Smooth muscle cell (in vitro differentiated cells): ENCODE measurements at regions not wholly inside any gene's neighbourhood (a gene's known extent, or its start where the extent isn't known, plus 50 kb on each side); places are given as distances from the start of the nearest gene placed in this dataset.

Experiments used
- DNase-seq: peaks from one replicate; lab custom pipeline; 2025; ENCODE audit not compliant: unreplicated experiment; lab: John Stamatoyannopoulos, UW
- H2AFZ ChIP-seq: fragments of 200-600 bp; sonication (generic); 2 replicates; pipeline ENCODE4 v1.6.0; 2016; ENCODE audit warnings: antibody characterized with exemption, low read depth, mild to moderate bottlenecking
- H3F3A ChIP-seq: fragments of 200-600 bp; sonication (generic); 2 replicates; pipeline ENCODE4 v1.6.0; 2017; ENCODE audit warnings: antibody characterized with exemption, low read depth
- H3K27ac ChIP-seq: fragments of 200-600 bp; sonication (generic); 2 replicates; pipeline ENCODE4 v1.5.1; 2016; ENCODE audit warnings: low read depth, mild to moderate bottlenecking
- H3K27me3 ChIP-seq: fragments of 200-600 bp; sonication (generic); 2 replicates; pipeline ENCODE4 v1.6.1; 2016; ENCODE audit warnings: low read depth, mild to moderate bottlenecking
- H3K36me3 ChIP-seq: fragments of 200-600 bp; sonication (generic); 2 replicates; pipeline ENCODE4 v1.5.1; 2016; ENCODE audit warnings: low read depth
- H3K4me1 ChIP-seq: fragments of 200-600 bp; sonication (generic); 2 replicates; pipeline ENCODE4 v1.5.1; 2016; ENCODE audit warnings: low read depth
- H3K4me2 ChIP-seq: fragments of 200-600 bp; sonication (generic); 2 replicates; pipeline ENCODE4 v1.6.0; 2016; ENCODE audit warnings: mild to moderate bottlenecking
- H3K4me3 ChIP-seq: fragments of 200-600 bp; sonication (generic); 2 replicates; pipeline ENCODE4 v1.5.1; 2016; ENCODE audit warnings: mild to moderate bottlenecking
- H3K79me2 ChIP-seq: fragments of 200-600 bp; sonication (generic); 2 replicates; pipeline ENCODE4 v1.6.0; 2016; ENCODE audit warnings: low read depth, mild to moderate bottlenecking
- H3K9ac ChIP-seq: fragments of 200-600 bp; sonication (generic); 2 replicates; pipeline ENCODE4 v1.6.0; 2016; ENCODE audit warnings: low read depth
- H3K9me3 ChIP-seq: fragments of 200-600 bp; sonication (generic); replicated peaks from 2 replicates; pipeline ENCODE4 v1.5.1; 2016; ENCODE audit warnings: low read depth
- H4K20me1 ChIP-seq: fragments of 200-600 bp; sonication (generic); 2 replicates; pipeline ENCODE4 v1.6.0; 2016; ENCODE audit warnings: low read depth
- WGBS: methylation state at CpG from one replicate; pipeline ENCODE4 v1.1.7; 2016; ENCODE audit warnings: low lambda C conversion rate; 5-methylcytosine and 5-hydroxymethylcytosine counted together
- TF ChIP-seq, protein P1 (sequence below): fragments of 200-600 bp; sonication (generic); IDR thresholded peaks from 2 replicates; pipeline ENCODE4 v1.5.1; 2017; ENCODE audit warnings: borderline replicate concordance, mild to moderate bottlenecking, antibody characterized with exemption; ENCODE audit not compliant: insufficient read depth, poor library complexity, severe bottlenecking

GRCh38 chr2:121133551-121134319 is 151.3 kb downstream of the TFCP2L1 start:
- Histone ChIP-seq H3F3A (no peaks in the 10 kb centered on the region), H3K27ac (no peak overlapping the region), H3K4me3 (no peak overlapping the region), H3K27me3 (peaks cover 4% of the 10 kb centered on the region), H4K20me1 (no peaks in the 10 kb centered on the region), H3K9ac (no peak overlapping the region), H3K9me3 (no peaks in the 10 kb centered on the region), H3K4me1 (no peaks in the 10 kb centered on the region), H3K79me2 (no peaks in the 10 kb centered on the region), H2AFZ (no peak overlapping the region), H3K4me2 (no peak overlapping the region), H3K36me3 (no peaks in the 10 kb centered on the region)
- 87% methylated on average over 13 of the region's 13 CpGs for WGBS
- TF ChIP-seq, protein P1, sequence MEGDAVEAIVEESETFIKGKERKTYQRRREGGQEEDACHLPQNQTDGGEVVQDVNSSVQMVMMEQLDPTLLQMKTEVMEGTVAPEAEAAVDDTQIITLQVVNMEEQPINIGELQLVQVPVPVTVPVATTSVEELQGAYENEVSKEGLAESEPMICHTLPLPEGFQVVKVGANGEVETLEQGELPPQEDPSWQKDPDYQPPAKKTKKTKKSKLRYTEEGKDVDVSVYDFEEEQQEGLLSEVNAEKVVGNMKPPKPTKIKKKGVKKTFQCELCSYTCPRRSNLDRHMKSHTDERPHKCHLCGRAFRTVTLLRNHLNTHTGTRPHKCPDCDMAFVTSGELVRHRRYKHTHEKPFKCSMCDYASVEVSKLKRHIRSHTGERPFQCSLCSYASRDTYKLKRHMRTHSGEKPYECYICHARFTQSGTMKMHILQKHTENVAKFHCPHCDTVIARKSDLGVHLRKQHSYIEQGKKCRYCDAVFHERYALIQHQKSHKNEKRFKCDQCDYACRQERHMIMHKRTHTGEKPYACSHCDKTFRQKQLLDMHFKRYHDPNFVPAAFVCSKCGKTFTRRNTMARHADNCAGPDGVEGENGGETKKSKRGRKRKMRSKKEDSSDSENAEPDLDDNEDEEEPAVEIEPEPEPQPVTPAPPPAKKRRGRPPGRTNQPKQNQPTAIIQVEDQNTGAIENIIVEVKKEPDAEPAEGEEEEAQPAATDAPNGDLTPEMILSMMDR = no peak
- DNase-seq = no peak

GRCh38 chr2:121134728-121135127 is 150.3 kb downstream of the TFCP2L1 start:
- Histone ChIP-seq H3F3A (no peaks in the 10 kb centered on the region), H3K9ac (no peak overlapping the region), H3K4me3 (no peak overlapping the region), H3K36me3 (no peaks in the 10 kb centered on the region), H3K4me1 (no peaks in the 10 kb centered on the region), H3K79me2 (no peaks in the 10 kb centered on the region), H3K27me3 (peaks cover 4% of the 10 kb centered on the region), H3K9me3 (no peaks in the 10 kb centered on the region), H3K4me2 (no peak overlapping the region), H2AFZ (no peak overlapping the region), H4K20me1 (no peaks in the 10 kb centered on the region), H3K27ac (no peak overlapping the region)
- 71% methylated on average over 8 of the region's 8 CpGs for WGBS
- TF ChIP-seq, protein P1 = no peak
- DNase-seq = no peak

DNA sequence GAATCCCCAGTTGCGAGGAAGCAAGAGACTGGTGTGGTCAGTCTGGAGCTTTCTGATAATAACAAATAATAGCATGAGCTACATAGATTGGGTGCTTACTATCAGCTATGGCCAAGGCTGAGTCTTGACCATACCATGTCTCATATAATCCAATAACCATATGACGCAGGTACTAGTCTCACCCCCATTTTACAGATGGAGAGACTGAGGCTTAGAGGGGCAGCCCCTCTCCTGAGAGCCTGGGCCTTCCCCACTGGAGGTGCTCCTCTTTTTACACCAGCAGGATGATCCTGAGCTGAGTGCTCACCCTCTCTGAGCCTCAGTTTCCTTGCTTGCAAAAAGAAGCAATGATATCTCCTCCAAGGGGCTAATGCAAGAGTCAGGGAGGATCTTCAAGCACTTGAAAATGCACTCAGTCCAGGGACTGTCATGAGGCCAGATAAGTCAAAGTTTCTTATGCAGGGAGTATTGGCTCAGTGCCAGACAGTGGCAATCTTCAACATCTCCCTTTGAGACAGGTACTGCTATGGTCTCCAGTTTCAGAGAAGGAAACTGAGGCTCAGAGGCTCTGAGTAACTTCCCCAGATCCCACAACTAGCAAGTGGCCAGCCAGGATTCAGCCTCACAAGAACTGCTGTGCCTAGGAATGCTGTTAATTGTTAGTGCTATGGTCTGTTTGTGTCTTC is 149.7 kb downstream of the TFCP2L1 start:
- TF ChIP-seq, protein P1 = no peak

More for the DNA sequence above, 149.7 kb downstream of the TFCP2L1 start:
- Histone ChIP-seq H3K4me1 (no peaks in the 10 kb centered on the region), H2AFZ (no peak overlapping the region), H3K27me3 (peaks cover 4% of the 10 kb centered on the region), H4K20me1 (no peaks in the 10 kb centered on the region), H3F3A (no peaks in the 10 kb centered on the region), H3K4me3 (no peak overlapping the region), H3K79me2 (no peaks in the 10 kb centered on the region), H3K36me3 (no peaks in the 10 kb centered on the region), H3K4me2 (no peak overlapping the region), H3K9ac (no peak overlapping the region), H3K9me3 (no peaks in the 10 kb centered on the region), H3K27ac (no peak overlapping the region)
- 50% methylated on average over 2 of the region's 2 CpGs for WGBS
- no peak for DNase-seq
